Cardiac fibroblast (primary cell): ENCODE measurements at regions not wholly inside any gene's neighbourhood (a gene's known extent, or its start where the extent isn't known, plus 50 kb on each side); places are given as distances from the start of the nearest gene placed in this dataset.

ENCODE experiments used
- DNase-seq, 2 donors: peaks; one replicate each; pipeline versions ENCODE4 v3.0.0 to v3.0.0-alpha.2; 2010; ENCODE audit warnings: low read depth in 2 of 2
- H3K4me3 ChIP-seq, 2 donors: replicated peaks in 1 of 2; 1 replicate in 1 of 2; 2 replicates in 1 of 2; pipeline ENCODE4 v1.5.1; 2011; ENCODE audit warnings: low read depth in 2 of 2, low read length in 2 of 2, mild to moderate bottlenecking in 2 of 2, moderate library complexity in 1 of 2
- CTCF ChIP-seq: IDR thresholded peaks from one replicate; pipeline ENCODE4 v1.5.1; 2011; ENCODE audit warnings: low read depth, mild to moderate bottlenecking, low read length, inconsistent platforms

- DNase-seq = no peak
- no peak for TF ChIP-seq CTCF
- H3K4me3 ChIP-seq = no peak overlapping the region
Measured at GRCh38 chr14:66375046-66375964, 110.9 kb upstream of the CCDC196 start.

DNA sequence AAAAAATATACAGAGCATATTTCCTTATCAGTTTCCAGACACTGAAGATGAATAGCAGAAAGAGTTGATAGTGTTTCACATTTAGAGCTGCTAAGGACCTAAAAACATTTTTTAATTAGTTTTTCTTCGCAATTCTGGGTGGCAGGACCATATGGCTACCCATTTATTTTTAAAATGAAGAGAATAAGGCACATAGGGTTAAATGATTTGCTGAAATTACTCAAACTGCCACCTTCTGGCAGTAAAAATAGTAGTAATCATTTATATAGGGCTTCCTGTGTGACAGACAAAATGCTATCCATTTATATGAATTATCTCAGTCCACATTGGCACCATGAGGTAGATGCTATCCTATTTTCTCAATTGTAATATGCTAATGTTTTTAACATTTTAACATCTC lies 108.6 kb upstream of the CCDC196 start:
- TF ChIP-seq CTCF = no peak
- no peak overlapping the region for H3K4me3 ChIP-seq
- no peak for DNase-seq

- no peak overlapping the region for H3K4me3 ChIP-seq
- no peak for TF ChIP-seq CTCF
- no peak for DNase-seq
Measured at GRCh38 chr14:66378712-66379505, 107.3 kb upstream of the CCDC196 start.

DNA sequence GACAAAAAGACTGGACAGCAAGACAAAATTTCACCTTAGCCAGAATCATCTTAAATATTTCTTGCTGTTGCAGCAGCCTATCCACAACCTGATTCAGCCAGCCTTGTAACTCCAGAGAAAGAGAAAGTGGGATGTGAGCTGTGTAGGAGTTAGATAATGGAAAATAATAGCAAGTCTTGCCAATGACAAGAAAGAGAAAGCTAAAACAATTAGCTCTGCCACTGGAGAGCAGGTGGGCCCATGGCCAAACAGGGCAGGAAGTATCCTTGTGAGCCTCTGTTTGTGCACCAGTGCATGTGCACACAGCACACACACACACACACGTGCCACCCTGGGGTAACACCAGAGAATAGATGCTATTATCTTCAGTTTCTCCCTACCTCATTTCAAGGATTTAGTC lies 106.0 kb upstream of the CCDC196 start:
- H3K4me3 ChIP-seq = no peak overlapping the region
- peak in 1 of 2 donors; percentile 23 for DNase-seq

DNA sequence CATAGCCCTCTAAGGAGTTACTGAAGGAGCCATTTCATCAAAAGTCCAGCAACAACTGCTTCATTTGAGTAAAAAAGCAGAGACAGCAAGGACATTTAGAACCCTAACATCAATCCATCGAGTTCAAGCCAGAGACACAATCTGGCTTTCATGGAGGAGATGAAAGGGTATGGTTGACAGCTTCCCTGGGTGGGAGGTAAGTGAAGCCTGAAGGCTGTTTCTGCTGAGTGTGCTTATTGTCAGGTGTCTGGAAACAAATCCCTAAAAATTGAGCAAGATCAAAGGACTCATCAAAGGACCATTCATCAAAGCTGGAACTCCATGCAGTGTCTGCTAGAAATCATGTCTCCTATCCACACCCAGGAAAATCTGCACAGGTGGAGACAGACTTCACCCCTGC lies 104.4 kb upstream of the CCDC196 start:
- no peak overlapping the region for H3K4me3 ChIP-seq
- no peak for DNase-seq
- no peak for TF ChIP-seq CTCF

More for the DNA sequence above, 106.0 kb upstream of the CCDC196 start:
- TF ChIP-seq CTCF = no peak

DNA sequence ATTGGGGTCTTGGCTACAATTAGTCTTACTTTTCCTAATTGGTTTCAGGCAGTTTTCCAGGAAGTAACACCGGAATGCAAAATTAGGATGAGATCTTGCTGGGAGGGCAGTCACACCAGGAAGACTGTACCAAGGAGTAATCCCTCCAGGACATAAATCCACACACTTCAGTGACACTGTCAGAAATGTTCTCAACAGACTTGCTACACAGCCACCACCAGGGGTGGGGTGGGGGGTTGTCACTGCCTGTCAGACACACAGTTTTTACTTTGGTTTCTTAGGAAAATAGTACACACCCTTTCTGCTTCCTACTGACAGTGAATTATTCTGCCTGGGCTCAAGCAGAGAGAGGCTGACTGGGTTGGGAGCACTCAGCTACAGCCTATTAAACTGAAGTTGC lies 102.9 kb upstream of the CCDC196 start:
- H3K4me3 ChIP-seq = no peak overlapping the region
- DNase-seq = no peak
- no peak for TF ChIP-seq CTCF
